ENCODE measurements at regions not wholly inside any gene's neighbourhood (a gene's known extent, or its start where the extent isn't known, plus 50 kb on each side); places are given as distances from the start of the nearest gene placed in this dataset.

DNA sequence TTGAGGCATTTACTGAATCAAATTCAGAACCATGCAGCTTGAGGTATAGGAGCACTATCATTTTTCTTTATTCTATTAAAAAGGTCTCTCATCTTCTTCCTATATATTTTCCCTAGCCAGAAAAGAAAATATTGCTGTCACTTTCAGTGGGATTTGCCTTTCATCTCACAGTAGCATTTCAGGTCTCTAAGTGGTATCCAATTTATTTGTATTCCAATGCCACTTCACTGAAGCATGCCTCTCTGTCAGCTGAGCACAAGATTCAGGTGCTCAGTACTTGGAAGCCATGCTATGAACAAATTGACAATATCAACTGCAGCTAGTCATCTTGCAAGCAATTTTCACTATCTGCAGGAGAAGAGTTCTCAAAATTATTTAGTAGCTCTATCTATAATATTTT lies 457.2 kb upstream of the SLC39A10 start:
- DNase-seq (ENCODE audit: extremely low spot score, unreplicated experiment) = no peak
- no peaks in the 10 kb centered on the region for H3K27me3 Mint-ChIP-seq (ENCODE audit: unreplicated experiment)
- no peaks in the 10 kb centered on the region for H3K36me3 Mint-ChIP-seq (ENCODE audit: unreplicated experiment)
- no peak overlapping the region for H3K27ac Mint-ChIP-seq (ENCODE audit: unreplicated experiment)
- H3K4me3 Mint-ChIP-seq (ENCODE audit: unreplicated experiment) = no peak overlapping the region
- no peaks in the 10 kb centered on the region for H3K4me1 Mint-ChIP-seq (ENCODE audit: unreplicated experiment)
- TF ChIP-seq CTCF (IDR thresholded peaks at IDR 0.05) = no peak
- no peaks in the 10 kb centered on the region for H3K9me3 Mint-ChIP-seq (ENCODE audit: unreplicated experiment)

DNA sequence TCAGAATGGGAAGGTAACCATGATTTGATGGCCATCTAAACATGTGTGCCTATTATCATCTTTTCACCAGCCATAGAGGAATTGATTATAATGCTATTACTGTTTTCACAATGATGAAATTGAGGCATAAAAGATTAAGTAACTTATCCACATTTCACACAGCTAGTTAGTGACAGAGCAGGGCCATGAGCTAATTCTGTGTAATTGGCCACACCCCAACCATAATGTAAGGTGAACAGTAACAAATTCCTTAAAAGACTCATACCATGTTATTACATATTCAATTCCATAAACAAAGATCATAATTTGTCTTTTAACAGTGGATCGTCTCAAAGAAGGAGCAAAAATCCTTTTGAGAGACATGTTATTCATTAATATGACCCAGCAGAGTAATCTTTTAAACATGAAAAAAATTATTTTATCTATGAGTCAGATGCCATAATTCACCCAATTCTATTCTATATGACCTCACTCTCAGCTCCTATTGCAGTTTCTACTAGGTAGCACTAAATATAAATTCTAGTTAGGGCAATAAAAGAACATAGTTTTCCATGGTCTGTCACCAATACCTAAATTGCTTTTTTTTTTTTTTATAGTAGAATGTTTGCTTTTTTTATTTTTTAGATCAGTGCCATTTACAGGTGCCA lies 475.8 kb upstream of the SLC39A10 start:
- H3K9me3 Mint-ChIP-seq (ENCODE audit: unreplicated experiment) = no peaks in the 10 kb centered on the region
- TF ChIP-seq CTCF (IDR thresholded peaks at IDR 0.05) = no peak
- H3K36me3 Mint-ChIP-seq (ENCODE audit: unreplicated experiment) = no peaks in the 10 kb centered on the region

GRCh38 chr2:195168369-195168768 lies 488.7 kb upstream of the SLC39A10 start:
- Mint-ChIP-seq H3K36me3 (ENCODE audit: unreplicated experiment) (no peaks in the 10 kb centered on the region), H3K27ac (ENCODE audit: unreplicated experiment) (no peak overlapping the region), H3K4me1 (ENCODE audit: unreplicated experiment) (no peaks in the 10 kb centered on the region), H3K4me3 (ENCODE audit: unreplicated experiment) (no peak overlapping the region), H3K27me3 (ENCODE audit: unreplicated experiment) (no peaks in the 10 kb centered on the region), H3K9me3 (ENCODE audit: unreplicated experiment) (peaks cover 6% of the 10 kb centered on the region)
- TF ChIP-seq CTCF (IDR thresholded peaks at IDR 0.05) = no peak
- no peak for DNase-seq (ENCODE audit: extremely low spot score, unreplicated experiment)

More for the DNA sequence above, 475.8 kb upstream of the SLC39A10 start:
- no peak for DNase-seq (ENCODE audit: extremely low spot score, unreplicated experiment)
- no peak overlapping the region for H3K27ac Mint-ChIP-seq (ENCODE audit: unreplicated experiment)
- peaks cover 3% of the 10 kb centered on the region for H3K27me3 Mint-ChIP-seq (ENCODE audit: unreplicated experiment)
- H3K4me1 Mint-ChIP-seq (ENCODE audit: unreplicated experiment) = no peaks in the 10 kb centered on the region
- H3K4me3 Mint-ChIP-seq (ENCODE audit: unreplicated experiment) = no peak overlapping the region

DNA sequence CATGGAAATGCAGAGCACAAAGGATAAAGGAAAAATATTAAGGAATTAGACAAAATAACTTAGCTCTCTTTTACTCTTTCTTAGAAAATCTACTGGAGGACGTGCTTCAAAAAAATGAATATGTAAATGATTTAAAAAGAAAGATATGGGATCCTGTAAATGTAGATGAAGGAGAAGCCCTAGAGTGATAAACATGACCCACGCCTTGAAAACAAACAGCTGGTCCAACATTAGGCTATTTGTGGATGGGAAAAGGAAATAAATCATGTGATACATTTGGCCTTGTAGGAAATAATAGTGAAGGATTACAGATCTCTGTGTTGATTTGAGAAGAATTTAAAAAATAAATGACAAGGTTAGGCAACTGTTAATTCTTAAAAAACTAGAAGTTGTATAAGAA lies 492.1 kb upstream of the SLC39A10 start:
- no peak for TF ChIP-seq CTCF (IDR thresholded peaks at IDR 0.05)
- no peaks in the 10 kb centered on the region for H3K27me3 Mint-ChIP-seq (ENCODE audit: unreplicated experiment)
- H3K36me3 Mint-ChIP-seq (ENCODE audit: unreplicated experiment) = no peaks in the 10 kb centered on the region
- H3K9me3 Mint-ChIP-seq (ENCODE audit: unreplicated experiment) = peaks cover 6% of the 10 kb centered on the region
- H3K4me1 Mint-ChIP-seq (ENCODE audit: unreplicated experiment) = no peaks in the 10 kb centered on the region
- no peak overlapping the region for H3K27ac Mint-ChIP-seq (ENCODE audit: unreplicated experiment)
- no peak overlapping the region for H3K4me3 Mint-ChIP-seq (ENCODE audit: unreplicated experiment)
- no peak for DNase-seq (ENCODE audit: extremely low spot score, unreplicated experiment)

GRCh38 chr2:195162918-195163317 lies 494.1 kb upstream of the SLC39A10 start:
- DNase-seq (ENCODE audit: extremely low spot score, unreplicated experiment) = no peak
- Mint-ChIP-seq H3K36me3 (ENCODE audit: unreplicated experiment) (no peaks in the 10 kb centered on the region), H3K4me1 (ENCODE audit: unreplicated experiment) (no peaks in the 10 kb centered on the region), H3K27ac (ENCODE audit: unreplicated experiment) (no peak overlapping the region), H3K4me3 (ENCODE audit: unreplicated experiment) (no peak overlapping the region), H3K27me3 (ENCODE audit: unreplicated experiment) (no peaks in the 10 kb centered on the region), H3K9me3 (ENCODE audit: unreplicated experiment) (peaks cover 6% of the 10 kb centered on the region)
- TF ChIP-seq CTCF (IDR thresholded peaks at IDR 0.05) = no peak

All from osteocyte (in vitro differentiated cells).